NB4 (cell line): ENCODE measurements at regions not wholly inside any gene's neighbourhood (a gene's known extent, or its start where the extent isn't known, plus 50 kb on each side); places are given as distances from the start of the nearest gene placed in this dataset.

Experiments used
- MYC ChIP-seq: IDR thresholded peaks from 2 replicates; pipeline ENCODE4 v1.6.1; 2011; ENCODE audit warnings: low read depth, low read length
- POLR2A ChIP-seq: IDR thresholded peaks from 2 replicates; pipeline ENCODE4 v1.6.1; 2011; ENCODE audit warnings: mild to moderate bottlenecking; ENCODE audit not compliant: insufficient read length; ENCODE audit errors: extremely low read depth
- TF ChIP-seq, protein P1 (sequence below): IDR thresholded peaks from 2 replicates; pipeline ENCODE4 v1.6.1; 2011; ENCODE audit warnings: low read depth, low read length
- TF ChIP-seq, protein P2 (sequence below): IDR thresholded peaks from one replicate; pipeline ENCODE4 v1.5.1; 2012; ENCODE audit warnings: low read depth, low read length

DNA sequence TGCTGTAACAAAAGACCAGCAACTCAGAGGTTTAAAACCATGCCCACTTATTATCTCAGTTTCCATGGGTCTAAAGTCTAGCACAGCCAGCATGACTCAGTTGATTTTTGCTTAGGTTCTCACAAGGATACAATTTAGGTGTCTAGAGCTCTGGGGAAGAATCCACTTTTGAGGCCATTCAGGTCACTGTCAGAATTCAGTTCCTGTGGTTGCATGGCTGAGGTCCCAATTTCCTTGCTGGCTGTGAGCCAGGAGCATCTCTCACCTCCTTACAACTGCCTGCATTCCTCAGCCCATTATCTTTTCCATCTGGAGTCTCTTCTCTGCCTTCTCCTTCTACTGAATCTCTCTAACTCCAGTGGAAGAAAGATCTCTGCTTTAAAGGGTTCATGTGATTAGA is 240.5 kb upstream of the CFAP20DC start:
- TF ChIP-seq, protein P1, sequence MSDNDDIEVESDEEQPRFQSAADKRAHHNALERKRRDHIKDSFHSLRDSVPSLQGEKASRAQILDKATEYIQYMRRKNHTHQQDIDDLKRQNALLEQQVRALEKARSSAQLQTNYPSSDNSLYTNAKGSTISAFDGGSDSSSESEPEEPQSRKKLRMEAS: no peak
- TF ChIP-seq, protein P2, sequence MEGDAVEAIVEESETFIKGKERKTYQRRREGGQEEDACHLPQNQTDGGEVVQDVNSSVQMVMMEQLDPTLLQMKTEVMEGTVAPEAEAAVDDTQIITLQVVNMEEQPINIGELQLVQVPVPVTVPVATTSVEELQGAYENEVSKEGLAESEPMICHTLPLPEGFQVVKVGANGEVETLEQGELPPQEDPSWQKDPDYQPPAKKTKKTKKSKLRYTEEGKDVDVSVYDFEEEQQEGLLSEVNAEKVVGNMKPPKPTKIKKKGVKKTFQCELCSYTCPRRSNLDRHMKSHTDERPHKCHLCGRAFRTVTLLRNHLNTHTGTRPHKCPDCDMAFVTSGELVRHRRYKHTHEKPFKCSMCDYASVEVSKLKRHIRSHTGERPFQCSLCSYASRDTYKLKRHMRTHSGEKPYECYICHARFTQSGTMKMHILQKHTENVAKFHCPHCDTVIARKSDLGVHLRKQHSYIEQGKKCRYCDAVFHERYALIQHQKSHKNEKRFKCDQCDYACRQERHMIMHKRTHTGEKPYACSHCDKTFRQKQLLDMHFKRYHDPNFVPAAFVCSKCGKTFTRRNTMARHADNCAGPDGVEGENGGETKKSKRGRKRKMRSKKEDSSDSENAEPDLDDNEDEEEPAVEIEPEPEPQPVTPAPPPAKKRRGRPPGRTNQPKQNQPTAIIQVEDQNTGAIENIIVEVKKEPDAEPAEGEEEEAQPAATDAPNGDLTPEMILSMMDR: no peak
- TF ChIP-seq POLR2A: no peak
- no peak for TF ChIP-seq MYC
